Hematopoietic multipotent progenitor cell treated with erythropoietin and hydrocortisone succinate and interleukin-3 and kit ligand, for 8 days (in vitro differentiated cells): ENCODE measurements at regions not wholly inside any gene's neighbourhood (a gene's known extent, or its start where the extent isn't known, plus 50 kb on each side); places are given as distances from the start of the nearest gene placed in this dataset.

Experiments
- DNase-seq: peaks from one replicate; pipeline ENCODE4 v3.0.0-alpha.2; 2015

GRCh38 chr1:37243368-37244082 is 209.2 kb upstream of the GRIK3 start:
- DNase-seq: no peak

GRCh38 chr1:37244083-37244480 is 209.8 kb upstream of the GRIK3 start:
- DNase-seq: no peak

GRCh38 chr1:37244815-37245214 is 210.5 kb upstream of the GRIK3 start:
- DNase-seq: no peak

- no peak for DNase-seq
Observed at GRCh38 chr1:37246631-37247030, 212.3 kb upstream of the GRIK3 start.

- no peak for DNase-seq
Observed at GRCh38 chr1:37250371-37250770, 216.1 kb upstream of the GRIK3 start.

- peak; percentile 3 for DNase-seq
Observed at GRCh38 chr1:37255136-37255795, 219.1 kb upstream of the ZC3H12A start.

- no peak for DNase-seq
Observed at GRCh38 chr1:37255868-37256267, 218.5 kb upstream of the ZC3H12A start.

- DNase-seq: no peak
Observed at GRCh38 chr1:37257646-37258045, 216.7 kb upstream of the ZC3H12A start.

GRCh38 chr1:37258068-37258467 is 216.3 kb upstream of the ZC3H12A start:
- DNase-seq: no peak

GRCh38 chr1:37259019-37259418 is 215.4 kb upstream of the ZC3H12A start:
- no peak for DNase-seq

GRCh38 chr1:37261129-37261528 is 213.3 kb upstream of the ZC3H12A start:
- DNase-seq: no peak

GRCh38 chr1:37262439-37263170 is 211.8 kb upstream of the ZC3H12A start:
- no peak for DNase-seq

- DNase-seq: no peak
Observed at GRCh38 chr1:37265156-37265555, 209.2 kb upstream of the ZC3H12A start.

GRCh38 chr1:37265786-37266667 is 208.4 kb upstream of the ZC3H12A start:
- DNase-seq: no peak

- no peak for DNase-seq
Observed at GRCh38 chr1:37267111-37267835, 207.1 kb upstream of the ZC3H12A start.

GRCh38 chr1:37270639-37271038 is 203.7 kb upstream of the ZC3H12A start:
- DNase-seq: no peak

GRCh38 chr1:37272626-37273025 is 201.8 kb upstream of the ZC3H12A start:
- no peak for DNase-seq

- no peak for DNase-seq
Observed at GRCh38 chr1:37274486-37274885, 199.9 kb upstream of the ZC3H12A start.

GRCh38 chr1:37274938-37275631 is 199.3 kb upstream of the ZC3H12A start:
- no peak for DNase-seq

GRCh38 chr1:37277366-37277765 is 197.0 kb upstream of the ZC3H12A start:
- DNase-seq: no peak

- no peak for DNase-seq
Observed at GRCh38 chr1:37281354-37281753, 193.0 kb upstream of the ZC3H12A start.

- no peak for DNase-seq
Observed at GRCh38 chr1:37282764-37283163, 191.6 kb upstream of the ZC3H12A start.
